SK-N-SH treated with all-trans-retinoic acid at 6 μM for 48 hours (cell line): ENCODE measurements at regions not wholly inside any gene's neighbourhood (a gene's known extent, or its start where the extent isn't known, plus 50 kb on each side); places are given as distances from the start of the nearest gene placed in this dataset.

Experiments used
- CREB5 ChIP-seq: fragments of 250-450 bp; sonication (Bioruptor Pico); IDR thresholded peaks from 2 replicates; pipeline ENCODE4 v1.5.1; 2020; ENCODE audit warnings: low read depth, mild to moderate bottlenecking, moderate library complexity
- GLIS3 ChIP-seq: fragments of 250-450 bp; sonication (Bioruptor Pico); IDR thresholded peaks from 2 replicates; pipeline ENCODE4 v1.5.0; 2020; ENCODE audit warnings: mild to moderate bottlenecking, moderate library complexity
- ISL1 ChIP-seq: fragments of 250-450 bp; sonication (Bioruptor Pico); IDR thresholded peaks from 2 replicates; pipeline ENCODE4 v2.1.2; 2022; ENCODE audit warnings: mild to moderate bottlenecking, moderate library complexity
- PATZ1 ChIP-seq: fragments of 250-450 bp; sonication (Bioruptor Pico); IDR thresholded peaks from 2 replicates; pipeline ENCODE4 v1.8.0; 2020; ENCODE audit warnings: mild to moderate bottlenecking, moderate library complexity, borderline replicate concordance
- PPARA ChIP-seq: fragments of 250-450 bp; sonication (Bioruptor Pico); IDR thresholded peaks from 2 replicates; pipeline ENCODE4 v1.5.0; 2020; ENCODE audit warnings: mild to moderate bottlenecking, borderline replicate concordance

- TF ChIP-seq GLIS3 (no peak), PPARA (CRISPR knock-in tag) (no peak), ISL1 (CRISPR knock-in tag) (no peak), PATZ1 (CRISPR knock-in tag) (no peak), CREB5 (CRISPR knock-in tag) (no peak)
These were observed 157.3 kb upstream of the UMPS start for GRCh38 chr3:124572851-124573405.
